Stimulated activated CD4-positive, alpha-beta T cell treated with anti-CD3 and anti-CD28 coated beads, Interleukin-12 subunit alpha, Interleukin-12 subunit beta, amount 100 ng/mL, for 24 hours (primary cell): ENCODE measurements at regions not wholly inside any gene's neighbourhood (a gene's known extent, or its start where the extent isn't known, plus 50 kb on each side); places are given as distances from the start of the nearest gene placed in this dataset.

ENCODE experiments used
- DNase-seq, 2 experiments: peaks; one replicate each; pipeline ENCODE4 v3.0.0-alpha.2; 2020; ENCODE audit warnings: low read depth in 2 of 2

- no peak for DNase-seq
Measured at GRCh38 chr5:5560016-5560415, 137.5 kb downstream of the ICE1 start.

- no peak for DNase-seq
Measured at GRCh38 chr5:5558638-5559527, 136.4 kb downstream of the ICE1 start.

GRCh38 chr5:5558102-5558501 lies 135.6 kb downstream of the ICE1 start:
- no peak for DNase-seq

- DNase-seq: no peak
Measured at GRCh38 chr5:5551499-5551898, 129.0 kb downstream of the ICE1 start.

GRCh38 chr5:5546408-5546807 lies 123.9 kb downstream of the ICE1 start:
- DNase-seq: no peak

- no peak for DNase-seq
Measured at GRCh38 chr5:5544094-5544663, 121.7 kb downstream of the ICE1 start.

GRCh38 chr5:5542654-5543053 lies 120.2 kb downstream of the ICE1 start:
- DNase-seq: no peak

- DNase-seq: no peak
Measured at GRCh38 chr5:5540065-5540464, 117.6 kb downstream of the ICE1 start.
